DMS53 (cell line): ENCODE measurements at regions not wholly inside any gene's neighbourhood (a gene's known extent, or its start where the extent isn't known, plus 50 kb on each side); places are given as distances from the start of the nearest gene placed in this dataset.

ENCODE experiments used
- DNase-seq: peaks from one replicate; lab custom pipeline; 2025; lab: John Stamatoyannopoulos, UW

DNA sequence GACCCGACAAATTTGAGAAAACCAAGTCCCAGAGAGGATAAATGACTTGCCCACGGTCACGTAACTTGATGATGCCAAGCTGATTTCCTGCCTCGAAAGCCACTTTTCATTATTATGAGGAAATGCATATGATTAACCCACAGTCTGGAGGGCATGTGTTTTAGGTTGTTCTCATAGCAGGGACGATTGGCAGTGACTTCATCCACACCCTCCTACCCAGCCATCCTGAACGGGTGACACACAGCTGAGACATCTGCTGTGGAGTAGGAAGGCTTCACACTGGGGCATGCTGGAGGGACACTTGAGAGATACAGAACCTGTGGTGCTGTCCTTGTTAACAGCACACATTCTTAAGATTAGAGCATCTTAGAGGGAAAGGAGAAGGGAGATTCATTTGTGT is 65.4 kb upstream of the WDFY2 start:
- peak; percentile 35 for DNase-seq

DNA sequence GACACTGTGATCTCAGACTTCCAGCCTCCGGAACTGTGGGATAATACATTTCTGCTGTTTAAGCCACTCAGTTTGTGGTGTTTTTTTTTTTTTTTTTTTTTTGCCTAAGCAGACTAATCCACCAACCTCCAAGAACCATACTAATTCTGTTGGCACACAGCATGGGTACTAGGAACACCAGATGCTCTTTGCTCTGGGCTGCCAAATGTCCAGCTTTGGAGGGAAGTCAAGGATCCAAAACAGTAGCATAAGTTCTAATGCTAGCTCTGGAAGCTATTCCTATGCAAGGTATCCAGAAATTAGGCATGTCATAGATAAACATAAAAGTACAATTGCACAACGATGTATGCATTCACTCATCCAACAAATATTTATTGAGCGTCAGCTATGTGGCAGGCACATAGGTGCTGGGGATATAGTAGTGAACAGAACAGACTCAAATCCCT is 64.5 kb upstream of the WDFY2 start:
- no peak for DNase-seq

DNA sequence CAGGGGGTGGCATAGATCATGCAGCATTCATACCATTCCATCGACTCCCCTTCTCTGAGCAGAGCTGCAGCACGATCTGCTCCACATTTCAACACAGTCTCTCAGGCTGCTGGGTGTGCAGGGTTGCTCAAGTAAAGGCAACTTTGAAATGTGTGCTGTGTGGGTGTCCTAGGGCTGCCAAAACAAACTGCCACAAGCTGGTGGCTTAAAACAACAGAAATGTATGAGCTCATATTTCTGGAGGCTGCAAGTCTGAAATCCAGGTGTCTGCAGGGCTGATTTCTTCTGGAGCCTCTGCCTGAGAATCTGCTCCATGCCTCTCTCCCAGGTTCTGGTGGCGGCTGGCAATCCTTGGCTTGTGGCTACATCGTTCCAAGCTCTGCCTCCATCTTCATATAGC is 63.7 kb upstream of the WDFY2 start:
- no peak for DNase-seq

DNA sequence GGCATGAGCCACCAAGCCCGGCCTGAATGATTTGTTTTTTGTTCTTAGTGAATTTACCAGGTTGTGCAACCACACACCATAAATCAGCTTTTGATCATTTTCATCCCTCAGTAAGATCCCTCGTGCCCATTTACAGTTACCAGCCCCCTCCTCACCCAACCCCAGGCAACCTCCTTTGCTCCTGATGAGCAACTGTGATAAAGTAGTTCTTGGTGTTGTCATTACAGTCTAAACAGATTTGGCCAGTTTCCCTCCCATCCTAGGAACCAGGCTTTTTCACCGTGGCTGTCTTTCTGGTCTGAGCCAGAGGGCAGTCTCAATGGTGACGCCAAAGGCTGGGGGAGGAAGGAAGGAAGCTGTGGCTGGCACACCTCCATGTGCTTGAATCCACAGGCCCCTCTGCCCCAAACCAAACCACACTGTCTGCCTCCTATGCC is 61.2 kb upstream of the WDFY2 start:
- no peak for DNase-seq

DNA sequence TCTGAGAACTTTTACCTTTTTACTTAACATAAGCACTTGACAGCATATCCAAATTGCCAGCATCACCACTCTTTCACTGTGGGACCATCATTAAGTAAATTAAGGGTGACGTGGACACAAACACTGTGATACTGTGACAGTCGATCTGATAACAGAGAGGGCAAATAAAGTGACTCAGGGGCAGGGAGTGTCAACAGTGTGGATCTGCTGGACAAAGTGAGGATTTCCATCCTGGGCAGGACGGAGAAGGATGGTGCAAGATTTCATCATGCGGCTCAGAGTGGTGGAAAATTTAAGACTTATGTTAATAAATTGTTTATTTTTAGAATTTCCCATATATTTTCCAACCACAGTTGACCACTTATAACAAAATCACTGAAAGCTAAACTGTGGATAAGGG is 60.0 kb upstream of the WDFY2 start:
- DNase-seq, result peak; percentile 86

DNA sequence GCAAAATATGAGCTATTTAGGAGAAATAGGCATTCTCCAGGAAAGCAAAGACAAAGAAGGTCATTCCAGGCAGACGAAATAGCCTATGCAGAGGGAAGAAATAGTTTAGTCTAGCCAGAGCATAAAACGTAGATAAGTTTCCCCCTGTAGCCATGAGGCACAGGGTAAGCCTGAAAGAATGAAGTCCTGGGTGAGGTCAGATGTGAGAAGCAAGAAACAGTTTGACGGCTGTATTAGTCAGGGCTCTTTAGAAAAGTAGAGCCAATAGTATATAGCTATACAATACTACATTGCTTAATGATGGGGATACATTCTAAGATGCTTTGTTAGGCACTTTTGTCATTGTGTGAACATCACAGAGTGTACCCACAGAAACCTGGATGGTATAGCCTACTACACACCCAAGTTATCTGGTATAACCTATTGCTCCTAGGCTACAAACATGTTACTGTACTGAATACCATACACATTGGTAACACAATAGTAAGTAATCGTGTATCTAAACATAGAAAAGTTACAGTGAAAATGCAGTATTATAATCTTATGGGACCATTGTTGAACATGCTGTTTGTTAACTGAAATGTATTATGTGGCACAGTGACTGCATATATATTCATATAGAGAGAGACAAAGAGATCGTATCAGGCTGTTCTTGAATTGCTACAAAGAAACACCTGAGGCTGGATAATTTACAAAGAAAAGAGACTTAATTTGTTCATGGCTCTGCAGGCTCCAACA is 59.3 kb upstream of the WDFY2 start:
- no peak for DNase-seq

DNA sequence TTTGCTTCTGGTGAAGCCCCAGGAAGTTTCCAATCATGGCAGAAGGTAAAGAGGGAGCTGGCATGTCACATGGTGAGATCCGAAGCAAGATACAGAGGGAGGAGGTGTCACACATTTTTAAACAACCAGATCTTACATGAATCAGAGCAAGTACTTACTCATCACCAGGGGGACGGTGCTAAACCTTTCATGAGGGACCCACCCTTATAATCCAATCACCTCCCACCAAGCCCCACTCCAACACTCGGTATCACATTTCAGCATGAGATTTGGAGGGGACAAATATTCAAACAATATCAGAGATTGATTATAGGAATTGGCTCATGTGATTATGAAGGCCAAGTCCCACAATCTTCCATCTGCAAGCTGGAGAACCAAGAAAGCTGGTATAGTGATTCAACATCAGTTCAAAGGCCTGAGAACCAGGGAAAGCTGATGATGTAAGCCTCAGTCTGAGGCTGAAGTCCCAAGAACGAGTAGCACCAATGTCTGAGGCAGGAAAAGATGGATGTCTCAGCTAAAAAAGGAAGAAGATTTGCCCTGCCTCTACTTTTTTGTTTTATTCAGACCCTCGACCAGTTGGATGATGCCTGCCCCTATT is 58.6 kb upstream of the WDFY2 start:
- DNase-seq, result no peak

DNA sequence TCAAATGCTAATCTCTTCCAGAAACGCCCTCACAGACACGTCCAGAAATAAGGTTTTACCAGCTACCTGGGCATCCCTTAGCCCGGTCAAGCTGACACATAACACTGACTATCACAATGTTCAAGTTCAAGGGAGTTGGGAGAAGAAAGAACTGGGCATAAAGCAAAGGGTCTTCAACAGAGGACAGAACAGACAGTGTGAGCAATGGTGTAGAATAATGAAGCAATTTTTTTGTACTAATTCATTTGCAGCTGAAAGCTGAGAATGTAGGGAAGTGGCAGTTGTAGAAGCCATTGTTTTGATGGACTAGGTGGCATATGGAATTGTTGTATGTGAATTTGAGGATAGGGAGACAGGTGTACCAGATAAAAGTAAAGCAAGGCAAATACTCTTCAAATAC is 58.1 kb upstream of the WDFY2 start:
- no peak for DNase-seq

DNA sequence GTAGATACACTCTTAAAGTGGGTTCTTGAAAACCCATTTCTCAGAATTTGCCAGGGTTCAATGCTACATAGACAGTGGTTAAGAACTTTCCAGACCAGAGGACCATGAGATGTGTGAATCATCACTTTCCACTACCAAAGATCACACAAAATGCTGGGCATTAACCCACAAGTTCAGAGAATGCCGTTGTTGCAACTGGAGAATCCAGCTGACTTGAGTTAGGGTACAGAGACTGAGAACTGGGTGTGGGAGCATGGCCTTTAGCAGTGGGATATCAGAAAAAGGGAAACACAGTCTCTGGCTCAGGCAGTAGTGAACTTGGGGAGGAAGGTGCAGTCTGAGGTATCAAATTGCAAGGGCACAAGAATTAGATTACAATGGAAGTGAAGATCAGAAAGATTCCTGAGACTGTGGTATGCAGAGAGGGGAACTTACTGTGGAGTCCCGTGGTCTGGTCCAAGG is 51.5 kb upstream of the WDFY2 start:
- DNase-seq, result no peak

DNA sequence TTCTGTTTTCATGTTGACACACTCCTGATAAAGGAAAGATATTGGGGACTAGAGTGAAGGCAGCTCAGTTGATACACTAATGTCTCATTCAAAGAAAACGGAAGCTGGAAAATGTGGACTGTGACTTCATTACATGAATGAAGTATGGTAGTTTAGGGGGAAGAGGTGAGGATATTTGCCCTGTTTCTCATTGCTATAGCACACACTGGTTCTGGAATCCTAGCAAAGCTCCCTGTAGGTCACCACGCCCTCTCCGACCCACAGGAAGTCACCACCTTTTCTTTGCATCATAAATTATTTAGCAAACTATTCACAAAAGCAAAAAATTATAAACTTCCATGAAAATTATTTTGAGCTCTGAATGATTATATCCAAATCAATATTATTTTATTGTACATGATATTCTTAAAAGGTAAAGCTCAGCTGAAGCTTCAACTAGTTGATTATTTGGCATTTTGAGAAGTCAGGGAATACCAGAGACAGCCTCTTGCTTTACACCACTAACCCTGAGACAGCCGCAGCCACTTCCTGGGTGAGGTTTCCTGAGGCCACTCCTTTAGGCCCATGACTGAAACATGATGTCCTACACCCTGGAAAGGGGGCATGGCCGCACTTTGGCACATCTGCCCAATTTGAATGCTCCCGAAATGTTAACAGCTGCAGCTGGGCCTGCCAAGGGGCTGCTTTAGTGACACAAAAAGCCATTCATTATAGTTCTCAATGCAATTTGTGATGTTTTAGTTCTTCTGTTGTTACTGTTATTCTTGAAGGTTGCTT is 50.0 kb upstream of the WDFY2 start:
- no peak for DNase-seq
